OCI-LY3 (cell line): ENCODE measurements at regions not wholly inside any gene's neighbourhood (a gene's known extent, or its start where the extent isn't known, plus 50 kb on each side); places are given as distances from the start of the nearest gene placed in this dataset.

ENCODE experiments used
- H2AFZ ChIP-seq: fragments of 200-600, 300-600 bp; shearing (Covaris generic); 2 replicates; pipeline ENCODE4 v1.6.0; 2014; ENCODE audit warnings: antibody characterized with exemption, low read depth, low read length
- H3K27ac ChIP-seq: fragments of 200-600, 300-600 bp; sonication (generic); 2 replicates; pipeline ENCODE4 v1.5.1; 2014; ENCODE audit warnings: mild to moderate bottlenecking, low read length, moderate library complexity, mixed read lengths
- H3K27me3 ChIP-seq: fragments of 200-600, 300-600 bp; sonication (generic); 2 replicates; pipeline ENCODE4 v1.6.1; 2014; ENCODE audit warnings: low read depth, low read length, mixed read lengths
- H3K36me3 ChIP-seq: fragments of 200-600, 300-600 bp; sonication (generic); replicated peaks from 2 replicates; pipeline ENCODE3; 2014; ENCODE audit warnings: low read depth, low read length, mixed read lengths
- H3K4me1 ChIP-seq: fragments of 300-600, 200-600 bp; sonication (generic); 2 replicates; pipeline ENCODE4 v1.6.1; 2014; ENCODE audit warnings: low read length, mixed read lengths
- H3K4me2 ChIP-seq: fragments of 200-600, 300-600 bp; sonication (generic); 2 replicates; pipeline ENCODE4 v1.6.1; 2014; ENCODE audit warnings: low read length, mixed read lengths
- H3K4me3 ChIP-seq: fragments of 300-600, 200-600 bp; sonication (generic); 2 replicates; pipeline ENCODE4 v1.5.1; 2014; ENCODE audit warnings: antibody characterized with exemption, mild to moderate bottlenecking, low read length, moderate library complexity
- H3K79me2 ChIP-seq: fragments of 300-600, 200-600 bp; shearing (Covaris generic); 2 replicates; pipeline ENCODE4 v1.6.1; 2014; ENCODE audit warnings: mild to moderate bottlenecking, low read length, mixed read lengths
- H3K9ac ChIP-seq: fragments of 300-600, 200-600 bp; shearing (Covaris generic); 2 replicates; pipeline ENCODE4 v1.6.0; 2014; ENCODE audit warnings: mild to moderate bottlenecking, low read length, moderate library complexity
- H3K9me3 ChIP-seq: fragments of 200-600, 300-600 bp; shearing (Covaris generic); 2 replicates; pipeline ENCODE4 v1.6.1; 2014; ENCODE audit warnings: low read length, mixed read lengths; ENCODE audit not compliant: insufficient read depth
- H4K20me1 ChIP-seq: fragments of 200-600, 300-600 bp; sonication (generic); 2 replicates; pipeline ENCODE4 v1.6.1; 2016; ENCODE audit warnings: low read length, mixed read lengths; ENCODE audit not compliant: insufficient read depth
- EZH2phosphoT487 ChIP-seq: fragments of 200-600 bp; shearing (Covaris generic); IDR thresholded peaks from 2 replicates; pipeline ENCODE4 v1.6.1; 2018; ENCODE audit warnings: antibody characterized with exemption, mixed run types, low read depth
- TF ChIP-seq, protein P1 (sequence below): fragments of 200-600, 300-600 bp; sonication (generic); IDR thresholded peaks from 2 replicates; pipeline ENCODE4 v1.5.1; 2014; ENCODE audit warnings: antibody characterized with exemption, low read length, low read depth

DNA sequence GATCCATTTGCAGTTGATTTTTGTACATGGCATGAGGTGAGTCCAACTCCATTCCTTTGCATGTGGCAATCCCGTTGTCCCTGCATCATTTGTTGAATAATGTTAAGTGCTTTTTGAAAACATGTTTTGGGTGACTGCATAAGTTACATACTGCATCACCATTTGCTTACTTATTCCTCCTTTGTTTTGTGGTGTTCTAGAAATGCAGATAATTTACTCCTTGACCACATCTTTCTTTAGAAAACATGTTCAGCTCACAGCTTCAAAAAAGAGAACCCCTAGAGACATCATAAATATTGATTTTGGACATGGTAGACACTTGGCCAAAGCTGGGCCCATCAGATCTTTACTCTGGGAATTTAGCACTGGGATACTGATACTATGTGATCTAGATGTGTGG lies 135.3 kb upstream of the DAZL start:
- TF ChIP-seq, protein P1, sequence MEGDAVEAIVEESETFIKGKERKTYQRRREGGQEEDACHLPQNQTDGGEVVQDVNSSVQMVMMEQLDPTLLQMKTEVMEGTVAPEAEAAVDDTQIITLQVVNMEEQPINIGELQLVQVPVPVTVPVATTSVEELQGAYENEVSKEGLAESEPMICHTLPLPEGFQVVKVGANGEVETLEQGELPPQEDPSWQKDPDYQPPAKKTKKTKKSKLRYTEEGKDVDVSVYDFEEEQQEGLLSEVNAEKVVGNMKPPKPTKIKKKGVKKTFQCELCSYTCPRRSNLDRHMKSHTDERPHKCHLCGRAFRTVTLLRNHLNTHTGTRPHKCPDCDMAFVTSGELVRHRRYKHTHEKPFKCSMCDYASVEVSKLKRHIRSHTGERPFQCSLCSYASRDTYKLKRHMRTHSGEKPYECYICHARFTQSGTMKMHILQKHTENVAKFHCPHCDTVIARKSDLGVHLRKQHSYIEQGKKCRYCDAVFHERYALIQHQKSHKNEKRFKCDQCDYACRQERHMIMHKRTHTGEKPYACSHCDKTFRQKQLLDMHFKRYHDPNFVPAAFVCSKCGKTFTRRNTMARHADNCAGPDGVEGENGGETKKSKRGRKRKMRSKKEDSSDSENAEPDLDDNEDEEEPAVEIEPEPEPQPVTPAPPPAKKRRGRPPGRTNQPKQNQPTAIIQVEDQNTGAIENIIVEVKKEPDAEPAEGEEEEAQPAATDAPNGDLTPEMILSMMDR, result no peak
- TF ChIP-seq EZH2phosphoT487, result no peak
- no peak overlapping the region for H3K27ac ChIP-seq

DNA sequence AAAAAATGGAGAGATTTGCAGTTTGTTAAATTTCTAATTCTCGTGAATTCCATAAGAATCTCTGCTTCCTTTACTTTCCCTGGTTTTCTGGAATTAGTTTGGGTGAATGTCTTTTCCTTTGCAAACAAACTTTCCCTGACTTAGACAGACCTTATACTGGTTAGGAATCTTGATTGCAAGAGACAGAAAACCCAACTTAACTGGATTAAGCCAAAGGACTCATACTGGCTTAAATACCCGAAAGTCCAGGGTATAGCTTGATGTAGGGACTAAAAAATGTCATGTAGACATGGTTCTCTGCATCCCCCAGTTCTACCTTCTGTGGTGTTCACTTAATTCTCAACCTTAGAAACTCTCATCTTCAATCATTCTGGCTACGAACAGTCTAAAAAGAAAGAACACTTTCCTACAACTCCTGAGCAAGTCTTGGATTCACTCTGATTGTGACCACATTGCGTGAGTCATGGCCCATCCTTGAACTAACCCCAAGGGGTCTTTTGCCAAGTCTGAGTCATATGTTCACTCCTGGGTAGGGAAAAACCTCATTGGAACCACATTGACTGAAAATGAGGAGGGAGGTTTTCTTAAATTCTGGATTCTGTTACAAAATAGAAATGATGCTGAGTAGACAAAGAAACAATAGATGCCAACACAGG lies 136.0 kb upstream of the DAZL start:
- no peak overlapping the region for H2AFZ ChIP-seq
- H3K27ac ChIP-seq, result no peak overlapping the region
- H3K4me3 ChIP-seq, result no peak overlapping the region
- TF ChIP-seq EZH2phosphoT487, result no peak
- TF ChIP-seq, protein P1, result no peak
- H3K9ac ChIP-seq, result no peak overlapping the region
- no peaks in the 10 kb centered on the region for H3K36me3 ChIP-seq
- H4K20me1 ChIP-seq, result no peaks in the 10 kb centered on the region
- no peak overlapping the region for H3K4me2 ChIP-seq
- H3K79me2 ChIP-seq, result no peaks in the 10 kb centered on the region
- H3K27me3 ChIP-seq, result no peaks in the 10 kb centered on the region
- peaks cover 17% of the 10 kb centered on the region; the same call in 1 of the 2 replicates for H3K9me3 ChIP-seq
- H3K4me1 ChIP-seq, result no peaks in the 10 kb centered on the region

More for the DNA sequence above, 135.3 kb upstream of the DAZL start:
- Histone ChIP-seq H2AFZ (no peak overlapping the region), H3K36me3 (no peaks in the 10 kb centered on the region), H3K9ac (no peak overlapping the region), H3K9me3 (peaks cover 17% of the 10 kb centered on the region; the same call in 1 of the 2 replicates), H3K79me2 (no peaks in the 10 kb centered on the region), H4K20me1 (no peaks in the 10 kb centered on the region), H3K4me3 (no peak overlapping the region), H3K4me2 (no peak overlapping the region), H3K4me1 (no peaks in the 10 kb centered on the region), H3K27me3 (no peaks in the 10 kb centered on the region)

GRCh38 chr3:16741890-16742289 lies 136.7 kb upstream of the DAZL start:
- no peaks in the 10 kb centered on the region for H3K4me1 ChIP-seq
- no peaks in the 10 kb centered on the region for H3K27me3 ChIP-seq
- H3K79me2 ChIP-seq, result no peaks in the 10 kb centered on the region
- H4K20me1 ChIP-seq, result no peaks in the 10 kb centered on the region
- no peak overlapping the region for H3K4me2 ChIP-seq
- H3K9ac ChIP-seq, result no peak overlapping the region
- H2AFZ ChIP-seq, result no peak overlapping the region
- H3K27ac ChIP-seq, result no peak overlapping the region
- peaks cover 17% of the 10 kb centered on the region; the same call in 1 of the 2 replicates for H3K9me3 ChIP-seq
- H3K4me3 ChIP-seq, result no peak overlapping the region
- TF ChIP-seq EZH2phosphoT487, result no peak
- TF ChIP-seq, protein P1, result no peak
- H3K36me3 ChIP-seq, result no peaks in the 10 kb centered on the region

GRCh38 chr3:16743276-16743675 lies 138.1 kb upstream of the DAZL start:
- Histone ChIP-seq H3K4me3 (no peak overlapping the region), H3K36me3 (no peaks in the 10 kb centered on the region), H3K4me1 (no peaks in the 10 kb centered on the region), H3K9me3 (peaks cover 17% of the 10 kb centered on the region; the same call in 1 of the 2 replicates), H4K20me1 (no peaks in the 10 kb centered on the region), H3K27me3 (no peaks in the 10 kb centered on the region), H3K79me2 (no peaks in the 10 kb centered on the region), H3K4me2 (no peak overlapping the region), H3K9ac (no peak overlapping the region), H3K27ac (no peak overlapping the region), H2AFZ (no peak overlapping the region)
- TF ChIP-seq, protein P1, result no peak
- no peak for TF ChIP-seq EZH2phosphoT487
